Right lung (tissue), 2 donors: ENCODE measurements at regions not wholly inside any gene's neighbourhood (a gene's known extent, or its start where the extent isn't known, plus 50 kb on each side); places are given as distances from the start of the nearest gene placed in this dataset.
"Not testable (repeated sequence)": the region's sequence is repeated elsewhere in the genome, so short reads cannot be mapped to it uniquely, and the experiment has no call there.

Source experiments
- DNase-seq, 2 donors: peaks; one replicate each; pipeline ENCODE4 v3.0.0-alpha.2; 2013

DNA sequence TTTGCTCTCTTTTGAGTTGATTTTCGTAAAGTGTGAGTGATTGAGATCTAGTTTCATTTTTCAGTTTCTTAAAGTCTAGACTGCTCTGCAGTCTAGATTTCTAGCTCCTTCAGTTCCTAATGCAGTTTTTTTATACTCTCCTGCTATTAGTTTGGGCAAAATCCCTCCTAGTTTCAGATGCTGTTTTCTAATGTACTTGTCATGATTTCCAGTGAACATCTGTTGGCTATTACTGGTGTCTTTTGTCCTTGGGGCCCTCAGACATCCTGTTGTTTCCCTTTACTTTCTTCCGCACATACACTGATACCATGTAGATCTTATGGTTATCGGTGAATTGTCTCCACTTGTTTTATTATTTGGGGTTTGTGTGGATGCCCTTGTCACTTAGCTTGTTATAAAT lies 292.1 kb downstream of the TDRD3 start:
- no peak for DNase-seq

DNA sequence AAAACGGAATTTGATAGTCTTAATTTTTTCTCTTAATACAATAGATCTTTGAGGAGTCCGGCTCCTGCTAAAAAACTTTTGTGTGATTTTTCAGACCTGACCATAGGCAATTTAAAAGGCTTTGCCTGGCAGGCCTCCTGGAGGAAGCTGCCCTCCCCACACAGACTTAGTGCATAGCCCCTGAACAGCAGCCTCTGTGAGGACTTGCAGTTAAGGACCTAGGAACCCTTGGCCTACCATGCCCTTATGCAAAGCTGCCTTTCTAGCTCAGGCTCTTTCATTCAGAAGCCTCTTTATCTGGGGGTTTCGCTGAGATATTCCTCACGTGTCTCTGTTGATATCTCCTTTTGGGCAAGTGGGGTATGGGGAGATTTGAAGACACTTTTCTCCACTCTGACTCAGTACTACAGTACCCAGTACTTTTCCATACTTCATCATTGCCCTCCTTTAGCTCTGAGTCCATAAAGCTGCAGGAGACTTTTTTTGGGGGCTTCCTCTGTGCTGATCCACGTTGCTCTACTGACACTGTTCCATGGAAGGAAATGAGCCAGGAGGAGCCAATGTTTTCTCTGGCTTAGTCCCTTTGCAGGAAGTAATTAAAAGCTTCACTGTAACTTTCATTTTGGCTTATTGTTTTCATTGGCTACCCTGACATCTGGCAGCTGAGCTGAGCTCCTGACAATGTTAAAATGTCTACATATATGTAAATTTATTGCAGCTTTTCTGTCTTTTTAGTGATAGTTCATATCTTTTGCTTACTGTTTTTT lies 283.1 kb downstream of the TDRD3 start:
- DNase-seq, result no peak

DNA sequence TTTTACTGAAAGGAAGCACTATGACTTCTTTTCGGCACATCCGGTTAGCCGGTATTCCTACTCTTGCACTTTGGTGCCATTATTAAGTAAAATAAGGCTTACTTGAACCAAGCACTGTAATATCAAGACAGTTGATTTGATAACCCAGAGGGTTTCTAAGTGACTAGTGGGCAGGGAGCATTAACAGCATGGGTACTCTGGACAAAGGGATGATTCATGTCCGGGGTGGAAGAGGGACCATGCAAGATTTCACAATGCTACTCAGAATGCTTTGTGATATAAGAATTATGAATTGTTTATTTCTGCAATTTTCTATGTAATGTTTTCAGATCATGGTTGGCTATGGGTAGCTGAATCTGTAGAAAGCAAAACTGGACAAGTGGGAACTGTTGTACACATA lies 282.1 kb downstream of the TDRD3 start:
- no peak for DNase-seq

- DNase-seq, result no peak
These were observed 274.4 kb downstream of the TDRD3 start for GRCh38 chr13:60671386-60671785.

GRCh38 chr13:60663788-60664187 lies 266.8 kb downstream of the TDRD3 start:
- DNase-seq, result no peak

GRCh38 chr13:60662595-60662994 lies 265.6 kb downstream of the TDRD3 start:
- DNase-seq, result no peak

GRCh38 chr13:60661521-60661920 lies 264.5 kb downstream of the TDRD3 start:
- no peak for DNase-seq

GRCh38 chr13:60657586-60657985 lies 260.6 kb downstream of the TDRD3 start:
- DNase-seq, result not testable (repeated sequence)

- DNase-seq, result no peak
These were observed 258.2 kb downstream of the TDRD3 start for GRCh38 chr13:60655256-60655655.

DNA sequence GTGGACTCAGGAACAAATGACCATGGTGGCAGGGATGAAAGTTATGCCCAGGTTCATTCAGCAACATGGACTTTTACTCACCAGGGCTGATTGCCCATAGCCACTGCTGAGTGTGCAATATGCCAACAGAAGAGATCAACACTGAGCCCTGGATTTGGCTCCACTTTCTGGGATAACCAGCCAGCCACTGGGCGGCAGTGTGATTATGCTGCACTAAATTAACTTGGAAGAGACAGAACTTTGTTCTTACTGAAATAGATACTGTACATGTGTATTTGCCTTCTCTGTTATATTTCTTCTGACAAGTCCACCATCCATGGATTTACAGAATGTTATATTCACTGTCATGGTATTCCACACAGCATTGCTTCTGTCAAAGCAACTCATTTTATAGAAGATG lies 257.4 kb downstream of the TDRD3 start:
- DNase-seq, result peak; percentile 17 to 27

GRCh38 chr13:60647547-60647946 lies 250.5 kb downstream of the TDRD3 start:
- DNase-seq, result no peak

GRCh38 chr13:60646620-60647019 lies 249.6 kb downstream of the TDRD3 start:
- no peak for DNase-seq

- DNase-seq, result no peak
These were observed 248.7 kb downstream of the TDRD3 start for GRCh38 chr13:60645676-60646075.

- DNase-seq, result no peak
These were observed 245.5 kb downstream of the TDRD3 start for GRCh38 chr13:60642552-60642951.

DNA sequence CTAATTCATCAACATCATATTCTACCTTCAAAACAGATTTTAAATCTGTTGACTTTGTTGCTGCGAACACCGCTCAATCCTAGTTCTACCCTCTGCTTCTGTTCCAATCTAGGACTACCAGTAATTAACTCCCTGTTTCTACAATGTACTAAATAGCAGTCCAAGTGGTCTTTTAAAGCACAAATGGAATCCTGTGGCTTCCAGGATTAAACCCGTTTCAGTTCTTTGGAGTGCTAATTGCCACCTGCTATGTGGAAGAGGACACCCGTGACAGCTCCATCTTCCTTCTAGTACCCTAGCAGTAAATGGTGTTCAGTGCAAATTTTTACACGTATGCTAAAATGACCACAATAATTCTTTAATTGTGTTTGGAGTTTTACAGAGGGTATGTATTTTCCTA lies 232.1 kb downstream of the TDRD3 start:
- DNase-seq, result no peak

- DNase-seq, result peak in 1 of 2 donors; percentile 9
These were observed 230.2 kb downstream of the TDRD3 start for GRCh38 chr13:60627071-60627686.
